Transverse colon (tissue), 4 donors: ENCODE measurements at regions not wholly inside any gene's neighbourhood (a gene's known extent, or its start where the extent isn't known, plus 50 kb on each side); places are given as distances from the start of the nearest gene placed in this dataset.

Source experiments
- DNase-seq: peaks from one replicate; pipeline ENCODE4 v3.0.0-alpha.2; 2019
- H3K27ac ChIP-seq, 4 donors: fragments of 200-600 bp; sonication (generic); 2 replicates each; pipeline ENCODE4 v1.5.1; 2016 to 2018; ENCODE audit warnings: inconsistent platforms in 4 of 4
- H3K27me3 ChIP-seq: fragments of 200-600 bp; sonication (generic); 2 replicates; pipeline ENCODE4 v1.5.1; 2017; ENCODE audit warnings: inconsistent platforms
- H3K36me3 ChIP-seq, 4 donors: fragments of 200-600 bp; sonication (generic); 2 replicates each; pipeline ENCODE4 v1.5.1; 2017 to 2019; ENCODE audit warnings: inconsistent platforms in 4 of 4
- H3K4me1 ChIP-seq, 4 donors: fragments of 200-600 bp; sonication (generic); 2 replicates each; pipeline ENCODE4 v1.5.1; 2017 to 2020; ENCODE audit warnings: inconsistent platforms in 4 of 4
- H3K4me3 ChIP-seq, 4 donors: fragments of 200-600 bp; sonication (generic); 1 replicate in 1 of 4; 2 replicates in 3 of 4; pipeline versions ENCODE4 v1.5.1 to v1.6.1; 2017 to 2019; ENCODE audit warnings: inconsistent platforms in 4 of 4
- H3K9me3 ChIP-seq, 2 donors: fragments of 200-600 bp; sonication (generic); 2 replicates each; pipeline ENCODE4 v1.5.1; 2017 to 2019; ENCODE audit warnings: inconsistent platforms in 2 of 2
- CTCF ChIP-seq, 5 experiments: fragments of 200-600 bp in 3 of 5; fragments of 450-650 bp in 2 of 5; sonication (generic) in 3 of 5; IDR thresholded peaks; 1 replicate in 2 of 5; 2 replicates in 3 of 5; pipeline ENCODE4 v1.5.1; 2016 to 2017; ENCODE audit warnings: antibody characterized with exemption in 5 of 5, inconsistent platforms in 3 of 5, mild to moderate bottlenecking in 2 of 5, moderate library complexity in 1 of 5
- EP300 ChIP-seq: sonication (generic); formaldehyde crosslinking; IDR thresholded peaks from one replicate; pipeline ENCODE4 v1.6.1; 2017; ENCODE audit warnings: antibody characterized with exemption, low read depth
- POLR2A ChIP-seq: fragments of 450-650 bp; IDR thresholded peaks from one replicate; pipeline ENCODE4 v1.6.1; 2016; ENCODE audit warnings: antibody characterized with exemption, mild to moderate bottlenecking, moderate library complexity
- POLR2AphosphoS5 ChIP-seq, 3 donors: sonication (generic); formaldehyde crosslinking; IDR thresholded peaks; one replicate each; pipeline ENCODE4 v1.6.1; 2016; ENCODE audit warnings: antibody characterized with exemption in 3 of 3
- WGBS, 2 donors: methylation state at CpG; one replicate each; pipeline ENCODE4 v1.1.5; 2018; ENCODE audit warnings: low coverage in 1 of 2; 5-methylcytosine and 5-hydroxymethylcytosine counted together
- in situ Hi-C, 4 donors: fragments of 200-750 bp; cut with MboI; loops; one replicate each; pipeline versions ENCODE4 v1.15.0 to v1.15.1; 2017; ENCODE audit warnings: low sequenced_read_pairs in 3 of 4, low pct_ligation_motif_present in 1 of 4, low pct_unique_long_range_greater_than_20kb in 1 of 4
- intact Hi-C: fragments of 100-400 bp; cut with DNase I; formaldehyde crosslinking; loops from one replicate; pipeline ENCODE4 v1.15.1; 2023; ENCODE audit warnings: low total_unique reads

DNA sequence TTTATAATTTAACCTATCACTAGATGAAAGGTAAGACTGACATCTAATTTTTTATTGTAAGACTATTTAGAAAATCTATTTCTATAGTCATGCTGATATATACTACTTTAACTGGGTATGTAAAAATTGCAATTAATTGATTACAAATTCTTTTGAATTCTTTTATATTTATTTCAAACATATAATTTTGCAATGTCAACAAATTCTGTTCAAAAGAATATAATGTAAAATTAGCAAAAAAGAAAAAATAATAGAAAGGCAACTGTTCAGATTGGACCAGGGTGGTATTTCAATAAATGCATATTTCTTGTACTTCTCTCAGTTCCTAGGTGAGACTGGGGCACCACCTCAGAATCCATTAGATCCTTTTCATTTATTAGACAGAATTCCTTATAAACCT, 1053.5 kb upstream of the FBXO33 start:
- Histone ChIP-seq H3K36me3 (no peaks in the 10 kb centered on the region), H3K4me1 (no peaks in the 10 kb centered on the region), H3K27me3 (no peaks in the 10 kb centered on the region), H3K4me3 (no peak overlapping the region), H3K9me3 (no peaks in the 10 kb centered on the region), H3K27ac (no peak overlapping the region)
- in situ Hi-C loops (no loop called here), intact Hi-C loops (no loop called here)
- TF ChIP-seq POLR2A (no peak), EP300 (no peak), POLR2AphosphoS5 (IDR thresholded peaks at IDR 0.05) (no peak), CTCF (IDR thresholded peaks at IDR 0.05) (no peak)
- DNase-seq: no peak

DNA sequence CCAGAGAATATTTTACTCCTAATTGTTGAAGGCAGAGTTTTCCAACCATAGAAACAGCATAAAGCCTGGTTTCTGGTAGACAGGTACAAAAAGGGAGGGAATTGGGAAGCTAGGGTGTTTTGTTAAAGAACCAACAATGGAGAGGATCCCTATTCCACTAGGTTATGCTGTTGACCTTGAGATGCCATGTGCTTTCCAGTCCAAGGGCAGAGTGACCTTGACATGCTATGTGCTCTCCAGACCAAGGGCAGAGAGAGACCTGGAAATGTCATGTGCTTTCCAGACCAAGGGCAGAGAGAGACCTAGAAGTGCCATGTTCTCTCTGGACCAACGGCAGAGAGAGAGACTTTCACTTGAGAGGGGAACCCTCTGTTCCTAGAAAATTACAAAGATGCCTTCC, 1043.8 kb upstream of the FBXO33 start:
- peaks cover 9 to 11% of the 10 kb centered on the region in 2 donors for H3K9me3 ChIP-seq
- H3K27me3 ChIP-seq: no peaks in the 10 kb centered on the region
- H3K4me3 ChIP-seq: no peak overlapping the region
- 63 to 83% methylated on average over 1 of the region's 1 CpG for WGBS, 2 donors
- no peaks in the 10 kb centered on the region for H3K4me1 ChIP-seq
- H3K36me3 ChIP-seq: no peaks in the 10 kb centered on the region
- no peak for DNase-seq
- in situ Hi-C loops (no loop called here), intact Hi-C loops (no loop called here)
- TF ChIP-seq POLR2A (no peak), CTCF (IDR thresholded peaks at IDR 0.05) (no peak), POLR2AphosphoS5 (IDR thresholded peaks at IDR 0.05) (no peak), EP300 (no peak)
- no peak overlapping the region for H3K27ac ChIP-seq

- intact Hi-C loops: no loop called here
Measured at GRCh38 chr14:40467969-40468368, 1035.7 kb upstream of the FBXO33 start.

GRCh38 chr14:40464531-40464930, 1032.3 kb upstream of the FBXO33 start:
- intact Hi-C loops: no loop called here

More at GRCh38 chr14:40467969-40468368, 1035.7 kb upstream of the FBXO33 start:
- Histone ChIP-seq H3K4me3 (no peak overlapping the region), H3K4me1 (no peaks in the 10 kb centered on the region), H3K36me3 (no peaks in the 10 kb centered on the region), H3K27me3 (no peaks in the 10 kb centered on the region), H3K27ac (no peak overlapping the region), H3K9me3 (peaks cover 0 to 7% of the 10 kb centered on the region in 2 donors)
- no peak for TF ChIP-seq CTCF (IDR thresholded peaks at IDR 0.05)
- TF ChIP-seq EP300: no peak
- no peak for TF ChIP-seq POLR2AphosphoS5 (IDR thresholded peaks at IDR 0.05)
- 58 to 74% methylated on average over 1 of the region's 1 CpG for WGBS, 2 donors
- DNase-seq: no peak
- in situ Hi-C loops: no loop called here

More at GRCh38 chr14:40464531-40464930, 1032.3 kb upstream of the FBXO33 start:
- Histone ChIP-seq H3K27me3 (no peaks in the 10 kb centered on the region), H3K9me3 (peaks cover 0 to 7% of the 10 kb centered on the region in 2 donors), H3K4me1 (no peaks in the 10 kb centered on the region), H3K4me3 (no peak overlapping the region), H3K36me3 (no peaks in the 10 kb centered on the region), H3K27ac (no peak overlapping the region)
- 100% methylated on average over 1 of the region's 2 CpGs; no CpG with 5 or more reads in 1 of the 2 donors for WGBS, 2 donors
- in situ Hi-C loops: no loop called here
- DNase-seq: no peak
- TF ChIP-seq EP300 (no peak), POLR2AphosphoS5 (IDR thresholded peaks at IDR 0.05) (no peak), CTCF (IDR thresholded peaks at IDR 0.05) (no peak), POLR2A (no peak)
